Endothelial cell of umbilical vein (primary cell): ENCODE measurements at regions not wholly inside any gene's neighbourhood (a gene's known extent, or its start where the extent isn't known, plus 50 kb on each side); places are given as distances from the start of the nearest gene placed in this dataset.

ENCODE experiments used
- BruUV-seq: library from RNA; stranded (reverse); fragments of 400-500 nt; replicated peaks from 2 replicates; lab custom pipeline; 2021; lab: Mats Ljungman, UMichigan
- CTCF ChIA-PET: fragments of 300-600, 350-600 bp; sonication (Branson Sonifier 250); formaldehyde crosslinking; loops from one replicate; lab custom pipeline; 2021; ENCODE audit warnings: antibody characterized with exemption, inconsistent platforms; lab: Charles Lee
- POLR2A ChIA-PET: fragments of 300-600, 350-600 bp; sonication (Branson Sonifier 250); formaldehyde crosslinking; loops from one replicate; lab custom pipeline; 2021; ENCODE audit warnings: antibody characterized with exemption, inconsistent platforms; lab: Charles Lee
- DNase-seq: peaks from one replicate; pipeline ENCODE4 v3.0.0-alpha.2; 2011; ENCODE audit warnings: low read depth, low spot score
- FAIRE-seq: peaks from 2 replicates; lab custom pipeline; 2011; peaks lifted over from hg19 to GRCh38; lab: Jason Lieb, UNC
- H2AFZ ChIP-seq: 2 replicates; pipeline ENCODE4 v1.6.0; 2012; ENCODE audit warnings: low read depth, low read length, control low read depth, inconsistent platforms
- H3K27ac ChIP-seq: 2 replicates; pipeline ENCODE4 v1.5.1; 2011; ENCODE audit warnings: low read depth, mild to moderate bottlenecking, control low read depth, low read length, moderate library complexity; ENCODE audit not compliant: insufficient read depth
- H3K27me3 ChIP-seq, 2 experiments: 2 replicates each; pipeline versions ENCODE4 v1.6.0 to v1.6.1; 2011; ENCODE audit warnings: low read length in 2 of 2, mixed read lengths in 1 of 2; ENCODE audit not compliant: control insufficient read depth in 2 of 2, insufficient read depth in 2 of 2
- H3K36me3 ChIP-seq, 2 experiments: 2 replicates in 1 of 2; 3 replicates in 1 of 2; pipeline ENCODE4 v1.5.1; 2011; ENCODE audit warnings: low read length in 2 of 2, mild to moderate bottlenecking in 1 of 2, moderate library complexity in 1 of 2; ENCODE audit not compliant: control insufficient read depth in 2 of 2, insufficient read depth in 2 of 2; ENCODE audit errors: extremely low read depth in 1 of 2
- H3K4me1 ChIP-seq: 3 replicates; pipeline ENCODE4 v1.5.1; 2011; ENCODE audit warnings: mild to moderate bottlenecking, low read length; ENCODE audit not compliant: control insufficient read depth, insufficient read depth; ENCODE audit errors: extremely low read depth
- H3K4me2 ChIP-seq: 2 replicates; pipeline ENCODE4 v1.6.1; 2011; ENCODE audit warnings: low read length, control low read depth, mixed read lengths; ENCODE audit not compliant: insufficient read depth
- H3K4me3 ChIP-seq, 3 experiments: fragments of 200-600 bp in 1 of 3; sonication (generic), shearing (Covaris generic) in 1 of 3; replicated peaks in 1 of 3; 2 replicates each; pipeline ENCODE4 v1.5.1; 2011 to 2016; ENCODE audit warnings: control low read depth in 3 of 3, low read length in 3 of 3, mild to moderate bottlenecking in 2 of 3, inconsistent platforms in 1 of 3, low read depth in 1 of 3, moderate library complexity in 1 of 3; ENCODE audit not compliant: insufficient read depth in 1 of 3
- H3K79me2 ChIP-seq: 2 replicates; pipeline ENCODE4 v1.6.0; 2012; ENCODE audit warnings: low read length, inconsistent platforms; ENCODE audit not compliant: control insufficient read depth, insufficient read depth
- H3K9ac ChIP-seq: replicated peaks from 2 replicates; pipeline ENCODE3; 2011; ENCODE audit warnings: low read length, control low read depth; ENCODE audit not compliant: insufficient read depth; ENCODE audit errors: extremely low read depth
- H3K9me1 ChIP-seq: replicated peaks from 3 replicates; pipeline ENCODE4 v1.6.0; 2011; ENCODE audit warnings: mild to moderate bottlenecking, low read length; ENCODE audit not compliant: control insufficient read depth, insufficient read depth; ENCODE audit errors: extremely low read depth
- H3K9me3 ChIP-seq: replicated peaks from 2 replicates; pipeline ENCODE4 v1.5.1; 2012; ENCODE audit warnings: low read length, inconsistent platforms; ENCODE audit not compliant: control insufficient read depth, insufficient read depth
- H4K20me1 ChIP-seq: replicated peaks from 2 replicates; pipeline ENCODE3; 2011; ENCODE audit warnings: mild to moderate bottlenecking, low read length; ENCODE audit not compliant: control insufficient read depth, insufficient read depth; ENCODE audit errors: extremely low read depth
- CTCF ChIP-seq, 2 donors: IDR thresholded peaks; 1 replicate in 1 of 2; 2 replicates in 1 of 2; pipeline ENCODE4 v1.5.1; 2011; ENCODE audit warnings: low read length in 2 of 2, mild to moderate bottlenecking in 2 of 2, moderate library complexity in 2 of 2, control low read depth in 1 of 2, inconsistent platforms in 1 of 2, low read depth in 1 of 2; ENCODE audit not compliant: insufficient read depth in 1 of 2; ENCODE audit errors: extremely low read depth in 1 of 2
- EZH2 ChIP-seq: IDR thresholded peaks from 2 replicates; pipeline ENCODE4 v1.6.1; 2012; ENCODE audit warnings: borderline replicate concordance, low read depth, mild to moderate bottlenecking, moderate library complexity, low read length, inconsistent platforms; ENCODE audit not compliant: severe bottlenecking
- FOS ChIP-seq: IDR thresholded peaks from 2 replicates; pipeline ENCODE4 v1.6.1; 2011; ENCODE audit warnings: mild to moderate bottlenecking, low read length, moderate library complexity, borderline replicate concordance; ENCODE audit not compliant: insufficient read depth
- GATA2 ChIP-seq: IDR thresholded peaks from 2 replicates; pipeline ENCODE4 v1.7.0; 2011; ENCODE audit warnings: low read depth, mild to moderate bottlenecking, moderate library complexity, mixed read lengths, low read length; ENCODE audit not compliant: insufficient read length, insufficient read depth
- JUN ChIP-seq: IDR thresholded peaks from 2 replicates; pipeline ENCODE4 v1.6.1; 2011; ENCODE audit warnings: borderline replicate concordance, low read depth; ENCODE audit not compliant: insufficient read length, insufficient read depth
- MAX ChIP-seq: IDR thresholded peaks from 2 replicates; pipeline ENCODE4 v1.6.1; 2011; ENCODE audit not compliant: insufficient read depth, insufficient read length
- MYC ChIP-seq: IDR thresholded peaks from one replicate; pipeline ENCODE4 v1.6.1; 2011; ENCODE audit warnings: mild to moderate bottlenecking, low read depth, low read length
- POLR2A ChIP-seq: IDR thresholded peaks from 2 replicates; pipeline ENCODE4 v1.6.1; 2012; ENCODE audit warnings: low read depth, mild to moderate bottlenecking, control low read depth, low read length
- POLR2AphosphoS5 ChIP-seq: IDR thresholded peaks from 2 replicates; pipeline ENCODE4 v1.6.1; 2012; ENCODE audit warnings: low read depth, mild to moderate bottlenecking, control low read depth, low read length, moderate library complexity; ENCODE audit not compliant: insufficient read depth
- dilution Hi-C: fragments of 300-500 bp; cut with MboI; formaldehyde crosslinking; loops from one replicate; pipeline ENCODE4 v1.15.0; 2019; ENCODE audit warnings: low sequenced_read_pairs; ENCODE audit not compliant: extremely low pct_ligation_motif_present
- intact Hi-C: fragments of 100-400 bp; cut with micrococcal nuclease; formaldehyde crosslinking; loops from one replicate; pipeline ENCODE4 v1.10.0; 2022

DNA sequence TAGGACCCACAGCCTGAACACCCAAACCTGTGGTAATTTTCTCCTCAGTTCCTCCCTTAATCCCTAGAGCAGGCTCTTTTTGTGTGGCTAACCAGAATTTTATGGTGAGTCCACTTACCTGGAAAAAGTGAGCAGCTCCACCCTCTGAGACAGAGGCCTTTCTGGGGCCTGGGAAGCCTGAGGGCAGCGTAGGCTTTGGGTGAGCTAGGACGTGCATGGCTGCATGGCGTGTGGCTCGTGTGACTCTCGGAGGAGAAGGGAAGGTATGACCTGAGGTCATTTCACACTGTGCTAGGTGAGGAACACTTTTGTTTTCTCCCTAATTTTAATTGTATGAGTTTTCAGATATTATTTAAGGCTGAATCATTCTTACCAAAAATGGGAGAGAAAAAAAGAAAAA is 73.5 kb upstream of the DYNAP start:
- FAIRE-seq: no peak
- POLR2A ChIA-PET: no interaction called here

GRCh38 chr18:54521846-54522245 is 69.2 kb upstream of the DYNAP start:
- DNase-seq: no peak
- no peak for FAIRE-seq
- Histone ChIP-seq H3K27me3 (no peaks in the 10 kb centered on the region), H3K4me1 (no peaks in the 10 kb centered on the region), H4K20me1 (no peaks in the 10 kb centered on the region), H3K36me3 (no peaks in the 10 kb centered on the region), H3K79me2 (no peaks in the 10 kb centered on the region), H3K4me2 (no peak overlapping the region), H2AFZ (no peak overlapping the region), H3K9me3 (no peaks in the 10 kb centered on the region), H3K27ac (no peak overlapping the region), H3K9ac (no peak overlapping the region), H3K9me1 (no peaks in the 10 kb centered on the region), H3K4me3 (no peak overlapping the region)
- TF ChIP-seq MYC: no peak
- no peak for TF ChIP-seq POLR2A
- TF ChIP-seq FOS: no peak
- no peak for TF ChIP-seq CTCF (IDR thresholded peaks at IDR 0.05; ENCODE audit: extremely low read depth in 1 of 2, insufficient read depth in 1 of 2, low read depth in 1 of 2, low read length in 2 of 2)
- TF ChIP-seq JUN: no peak
- TF ChIP-seq GATA2: no peak
- TF ChIP-seq POLR2AphosphoS5: no peak
- no peak for TF ChIP-seq MAX
- no peak for TF ChIP-seq EZH2
- POLR2A ChIA-PET: no interaction called here
- intact Hi-C loops (no loop called here), dilution Hi-C loops (no loop called here)
- BruUV-seq: no TSS peak
- CTCF ChIA-PET: no interaction called here

More for the DNA sequence above, 73.5 kb upstream of the DYNAP start:
- no TSS peak for BruUV-seq
- CTCF ChIA-PET: interaction anchor here (1.2 kb wide), 1 partner anchor 10 kb away, joined by 4 read pairs; no protein-coding TSS in a partner anchor
- Histone ChIP-seq H3K4me3 (no peak overlapping the region), H3K79me2 (no peaks in the 10 kb centered on the region), H3K27ac (no peak overlapping the region), H3K9ac (no peak overlapping the region), H2AFZ (no peak overlapping the region), H3K4me2 (no peak overlapping the region), H3K36me3 (no peaks in the 10 kb centered on the region), H4K20me1 (no peaks in the 10 kb centered on the region), H3K4me1 (no peaks in the 10 kb centered on the region), H3K9me3 (no peaks in the 10 kb centered on the region), H3K9me1 (no peaks in the 10 kb centered on the region), H3K27me3 (no peaks in the 10 kb centered on the region)
- intact Hi-C loops (no loop called here), dilution Hi-C loops (no loop called here)
- TF ChIP-seq POLR2AphosphoS5 (no peak), CTCF (IDR thresholded peaks at IDR 0.05; ENCODE audit: extremely low read depth in 1 of 2, insufficient read depth in 1 of 2, low read depth in 1 of 2, low read length in 2 of 2) (no peak), POLR2A (no peak)
- DNase-seq: no peak
